Endothelial cell of umbilical vein (primary cell): ENCODE measurements at regions not wholly inside any gene's neighbourhood (a gene's known extent, or its start where the extent isn't known, plus 50 kb on each side); places are given as distances from the start of the nearest gene placed in this dataset.

ENCODE experiments used
- JUN ChIP-seq: IDR thresholded peaks from 2 replicates; pipeline ENCODE4 v1.6.1; 2011; ENCODE audit warnings: borderline replicate concordance, low read depth; ENCODE audit not compliant: insufficient read length, insufficient read depth
- TF ChIP-seq, protein P1 (sequence below), 2 donors: IDR thresholded peaks; 1 replicate in 1 of 2; 2 replicates in 1 of 2; pipeline ENCODE4 v1.5.1; 2011; ENCODE audit warnings: low read length in 2 of 2, mild to moderate bottlenecking in 2 of 2, moderate library complexity in 2 of 2, control low read depth in 1 of 2, inconsistent platforms in 1 of 2, low read depth in 1 of 2; ENCODE audit not compliant: insufficient read depth in 1 of 2; ENCODE audit errors: extremely low read depth in 1 of 2

DNA sequence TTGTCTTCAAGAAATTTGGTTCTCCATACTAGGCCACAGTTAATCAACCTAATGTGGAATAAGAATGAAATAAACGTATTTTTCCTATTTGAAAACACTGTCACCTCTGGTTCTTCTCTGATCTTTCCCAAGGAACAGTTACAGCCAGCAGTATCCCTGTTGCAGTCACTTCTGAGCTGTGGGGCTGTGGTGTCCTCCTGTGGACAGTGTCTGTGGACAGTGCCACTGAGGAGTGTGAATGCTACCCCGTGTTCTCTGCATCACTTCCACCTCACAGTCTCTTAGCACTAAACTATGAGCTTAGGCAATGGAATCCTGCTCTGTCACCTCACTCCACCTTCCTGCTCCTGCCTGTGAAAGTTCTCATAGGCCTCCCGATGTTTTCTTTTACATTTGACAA lies 817.5 kb downstream of the VGLL3 start:
- TF ChIP-seq, protein P1, sequence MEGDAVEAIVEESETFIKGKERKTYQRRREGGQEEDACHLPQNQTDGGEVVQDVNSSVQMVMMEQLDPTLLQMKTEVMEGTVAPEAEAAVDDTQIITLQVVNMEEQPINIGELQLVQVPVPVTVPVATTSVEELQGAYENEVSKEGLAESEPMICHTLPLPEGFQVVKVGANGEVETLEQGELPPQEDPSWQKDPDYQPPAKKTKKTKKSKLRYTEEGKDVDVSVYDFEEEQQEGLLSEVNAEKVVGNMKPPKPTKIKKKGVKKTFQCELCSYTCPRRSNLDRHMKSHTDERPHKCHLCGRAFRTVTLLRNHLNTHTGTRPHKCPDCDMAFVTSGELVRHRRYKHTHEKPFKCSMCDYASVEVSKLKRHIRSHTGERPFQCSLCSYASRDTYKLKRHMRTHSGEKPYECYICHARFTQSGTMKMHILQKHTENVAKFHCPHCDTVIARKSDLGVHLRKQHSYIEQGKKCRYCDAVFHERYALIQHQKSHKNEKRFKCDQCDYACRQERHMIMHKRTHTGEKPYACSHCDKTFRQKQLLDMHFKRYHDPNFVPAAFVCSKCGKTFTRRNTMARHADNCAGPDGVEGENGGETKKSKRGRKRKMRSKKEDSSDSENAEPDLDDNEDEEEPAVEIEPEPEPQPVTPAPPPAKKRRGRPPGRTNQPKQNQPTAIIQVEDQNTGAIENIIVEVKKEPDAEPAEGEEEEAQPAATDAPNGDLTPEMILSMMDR (IDR thresholded peaks at IDR 0.05; ENCODE audit: extremely low read depth in 1 of 2, insufficient read depth in 1 of 2, low read depth in 1 of 2, low read length in 2 of 2) = no peak
- TF ChIP-seq JUN = no peak
